ENCODE measurements at regions not wholly inside any gene's neighbourhood (a gene's known extent, or its start where the extent isn't known, plus 50 kb on each side); places are given as distances from the start of the nearest gene placed in this dataset.

GRCh38 chr17:70683936-70684335 is 514.6 kb downstream of the KCNJ2 start:
- DNase-seq (ENCODE audit: low spot score in 2 of 2, unreplicated experiment in 2 of 2) = no peak
- Mint-ChIP-seq H3K9me3 (peaks cover 16% of the 10 kb centered on the region), H3K36me3 (no peaks in the 10 kb centered on the region), H3K27me3 (ENCODE audit: low read depth) (no peaks in the 10 kb centered on the region), H3K4me3 (no peak overlapping the region), H3K4me1 (peaks cover 10% of the 10 kb centered on the region), H3K27ac (no peak overlapping the region)
- TF ChIP-seq CTCF (IDR thresholded peaks at IDR 0.05; ENCODE audit: unreplicated experiment) = no peak

GRCh38 chr17:70687421-70687820 is 518.1 kb downstream of the KCNJ2 start:
- no peak overlapping the region for H3K4me3 Mint-ChIP-seq
- H3K27ac Mint-ChIP-seq = peak overlapping the region; percentile 33
- no peaks in the 10 kb centered on the region for H3K36me3 Mint-ChIP-seq
- peaks cover 19% of the 10 kb centered on the region for H3K9me3 Mint-ChIP-seq
- no peak for DNase-seq (ENCODE audit: low spot score in 2 of 2, unreplicated experiment in 2 of 2)
- peaks cover 13% of the 10 kb centered on the region for H3K4me1 Mint-ChIP-seq
- H3K27me3 Mint-ChIP-seq (ENCODE audit: low read depth) = no peaks in the 10 kb centered on the region
- no peak for TF ChIP-seq CTCF (IDR thresholded peaks at IDR 0.05; ENCODE audit: unreplicated experiment)

GRCh38 chr17:70691150-70691549 is 521.8 kb downstream of the KCNJ2 start:
- DNase-seq (ENCODE audit: low spot score in 2 of 2, unreplicated experiment in 2 of 2) = no peak
- Mint-ChIP-seq H3K36me3 (no peaks in the 10 kb centered on the region), H3K9me3 (peaks cover 30% of the 10 kb centered on the region), H3K27ac (no peak overlapping the region), H3K4me3 (no peak overlapping the region), H3K27me3 (ENCODE audit: low read depth) (no peaks in the 10 kb centered on the region), H3K4me1 (peaks cover 13% of the 10 kb centered on the region)
- TF ChIP-seq CTCF (IDR thresholded peaks at IDR 0.05; ENCODE audit: unreplicated experiment) = no peak

GRCh38 chr17:70699408-70699807 is 530.1 kb downstream of the KCNJ2 start:
- TF ChIP-seq CTCF (IDR thresholded peaks at IDR 0.05; ENCODE audit: unreplicated experiment) = no peak
- Mint-ChIP-seq H3K4me3 (no peak overlapping the region), H3K4me1 (peaks cover 17% of the 10 kb centered on the region), H3K27ac (no peak overlapping the region), H3K9me3 (peaks cover 15% of the 10 kb centered on the region), H3K27me3 (ENCODE audit: low read depth) (no peaks in the 10 kb centered on the region), H3K36me3 (no peaks in the 10 kb centered on the region)
- DNase-seq (ENCODE audit: low spot score in 2 of 2, unreplicated experiment in 2 of 2) = no peak

GRCh38 chr17:70702683-70703255 is 533.4 kb downstream of the KCNJ2 start:
- peak overlapping the region; percentile 43 for H3K27ac Mint-ChIP-seq
- TF ChIP-seq CTCF (IDR thresholded peaks at IDR 0.05; ENCODE audit: unreplicated experiment) = no peak
- H3K27me3 Mint-ChIP-seq (ENCODE audit: low read depth) = no peaks in the 10 kb centered on the region
- DNase-seq (ENCODE audit: low spot score in 2 of 2, unreplicated experiment in 2 of 2) = no peak
- no peak overlapping the region for H3K4me3 Mint-ChIP-seq
- peaks cover 18% of the 10 kb centered on the region for H3K4me1 Mint-ChIP-seq
- H3K9me3 Mint-ChIP-seq = no peaks in the 10 kb centered on the region
- H3K36me3 Mint-ChIP-seq = no peaks in the 10 kb centered on the region

GRCh38 chr17:70709596-70709995 is 540.3 kb downstream of the KCNJ2 start:
- peaks cover 11% of the 10 kb centered on the region for H3K4me1 Mint-ChIP-seq
- DNase-seq (ENCODE audit: low spot score in 2 of 2, unreplicated experiment in 2 of 2) = no peak
- H3K4me3 Mint-ChIP-seq = no peak overlapping the region
- no peak for TF ChIP-seq CTCF (IDR thresholded peaks at IDR 0.05; ENCODE audit: unreplicated experiment)
- H3K27me3 Mint-ChIP-seq (ENCODE audit: low read depth) = no peaks in the 10 kb centered on the region
- no peaks in the 10 kb centered on the region for H3K9me3 Mint-ChIP-seq
- no peak overlapping the region for H3K27ac Mint-ChIP-seq
- no peaks in the 10 kb centered on the region for H3K36me3 Mint-ChIP-seq
